Calu3 (cell line): ENCODE measurements at regions not wholly inside any gene's neighbourhood (a gene's known extent, or its start where the extent isn't known, plus 50 kb on each side); places are given as distances from the start of the nearest gene placed in this dataset.
"Not testable (repeated sequence)": the region's sequence is repeated elsewhere in the genome, so short reads cannot be mapped to it uniquely, and the experiment has no call there.

Source experiments
- BruUV-seq: library from RNA; stranded (reverse); fragments of 400-500 nt; replicated peaks from 2 replicates; lab custom pipeline; 2021; lab: Mats Ljungman, UMichigan
- CTCF ChIA-PET: fragments of 300-600 bp; sonication (Branson Sonifier 250); formaldehyde crosslinking; loops from one replicate; lab custom pipeline; 2022; ENCODE audit warnings: antibody characterized with exemption; lab: Charles Lee
- DNase-seq: peaks from one replicate; pipeline ENCODE4 v3.0.0; 2022
- H3K27ac Mint-ChIP-seq: one replicate; pipeline ENCODE4 v1.8.0; 2022; ENCODE audit warnings: mixed read lengths; ENCODE audit not compliant: unreplicated experiment
- H3K27me3 Mint-ChIP-seq: one replicate; pipeline ENCODE4 v1.8.0; 2022; ENCODE audit warnings: mixed read lengths; ENCODE audit not compliant: unreplicated experiment
- H3K36me3 Mint-ChIP-seq: one replicate; pipeline ENCODE4 v1.8.0; 2022; ENCODE audit warnings: mild to moderate bottlenecking, moderate library complexity, mixed read lengths; ENCODE audit not compliant: insufficient read depth, unreplicated experiment
- H3K4me1 Mint-ChIP-seq: one replicate; pipeline ENCODE4 v1.8.0; 2022; ENCODE audit warnings: mild to moderate bottlenecking, low read depth, mixed read lengths; ENCODE audit not compliant: unreplicated experiment
- H3K4me3 Mint-ChIP-seq: one replicate; pipeline ENCODE4 v1.8.0; 2022; ENCODE audit warnings: mild to moderate bottlenecking, low read depth, moderate library complexity, mixed read lengths; ENCODE audit not compliant: unreplicated experiment
- H3K9me3 Mint-ChIP-seq: one replicate; pipeline ENCODE4 v1.8.0; 2022; ENCODE audit warnings: low read depth, mixed read lengths; ENCODE audit not compliant: unreplicated experiment
- CTCF ChIP-seq: fragments of 200-600 bp; IDR thresholded peaks from one replicate; pipeline ENCODE4 v1.8.0; 2022; ENCODE audit warnings: antibody characterized with exemption; ENCODE audit not compliant: unreplicated experiment
- intact Hi-C: fragments of 100-400 bp; cut with micrococcal nuclease; formaldehyde crosslinking; loops from one replicate; pipeline ENCODE4 v1.10.0; 2022; ENCODE audit not compliant: unreplicated experiment

DNA sequence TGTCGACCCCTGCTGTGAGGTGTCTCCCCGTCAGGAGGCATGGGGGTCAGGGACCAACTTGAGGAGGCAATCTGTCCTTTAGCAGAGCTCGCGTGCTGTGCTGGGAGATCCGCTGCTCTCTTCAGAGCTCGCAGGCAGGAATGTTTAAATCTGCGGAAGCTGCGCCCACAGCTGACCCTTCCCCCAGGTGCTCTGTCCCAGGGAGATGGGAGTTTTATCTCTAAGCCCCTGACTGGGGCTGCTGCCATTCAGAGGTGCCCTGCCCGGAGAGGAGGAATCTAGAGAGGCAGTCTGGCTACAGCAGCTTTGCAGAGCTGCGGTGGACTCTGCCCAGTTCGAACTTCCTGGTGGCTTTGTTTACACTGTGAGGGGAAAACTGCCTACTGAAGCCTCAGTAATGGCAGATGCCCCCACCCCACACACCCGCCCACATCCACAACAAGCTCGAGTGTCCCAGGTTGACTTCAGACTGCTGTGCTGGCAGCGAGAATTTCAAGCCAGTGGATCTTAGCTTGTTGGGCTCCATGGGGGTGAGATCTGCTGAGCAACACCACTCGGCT, 133.1 kb downstream of the CENPC start:
- DNase-seq, H3K36me3 Mint-ChIP-seq, H3K27ac Mint-ChIP-seq, H3K4me3 Mint-ChIP-seq, H3K4me1 Mint-ChIP-seq, H3K27me3 Mint-ChIP-seq, H3K9me3 Mint-ChIP-seq, BruUV-seq, intact Hi-C loops, CTCF ChIA-PET: not testable (repeated sequence)

- no peak for TF ChIP-seq CTCF
- Mint-ChIP-seq H3K36me3 (no peaks in the 10 kb centered on the region), H3K27me3 (no peaks in the 10 kb centered on the region), H3K4me3 (no peak overlapping the region), H3K9me3 (no peaks in the 10 kb centered on the region), H3K4me1 (no peaks in the 10 kb centered on the region), H3K27ac (no peak overlapping the region)
- intact Hi-C loops, result no loop called here
- BruUV-seq, result no TSS peak
- CTCF ChIA-PET, result no interaction called here
- no peak for DNase-seq
Measured at GRCh38 chr4:67403342-67403741, 142.0 kb downstream of the CENPC start.

- DNase-seq, result no peak
- intact Hi-C loops, result no loop called here
- H3K4me3 Mint-ChIP-seq, result no peak overlapping the region
- no peak overlapping the region for H3K27ac Mint-ChIP-seq
- no peaks in the 10 kb centered on the region for H3K27me3 Mint-ChIP-seq
- no peaks in the 10 kb centered on the region for H3K9me3 Mint-ChIP-seq
- BruUV-seq, result no TSS peak
- no peaks in the 10 kb centered on the region for H3K36me3 Mint-ChIP-seq
- CTCF ChIA-PET, result no interaction called here
- H3K4me1 Mint-ChIP-seq, result no peaks in the 10 kb centered on the region
- TF ChIP-seq CTCF, result no peak
Measured at GRCh38 chr4:67401902-67402301, 143.4 kb downstream of the CENPC start.

GRCh38 chr4:67397931-67398330, 147.4 kb downstream of the CENPC start:
- H3K27me3 Mint-ChIP-seq, result no peaks in the 10 kb centered on the region
- no TSS peak for BruUV-seq
- no peak overlapping the region for H3K27ac Mint-ChIP-seq
- H3K9me3 Mint-ChIP-seq, result no peaks in the 10 kb centered on the region
- intact Hi-C loops, result loop anchor here (10.0 kb wide), 1 partner anchor 313 kb away; no protein-coding TSS in a partner anchor
- no peak for TF ChIP-seq CTCF
- H3K4me1 Mint-ChIP-seq, result no peaks in the 10 kb centered on the region
- CTCF ChIA-PET, result no interaction called here
- no peaks in the 10 kb centered on the region for H3K36me3 Mint-ChIP-seq
- H3K4me3 Mint-ChIP-seq, result no peak overlapping the region
- no peak for DNase-seq

- Mint-ChIP-seq H3K27ac (no peak overlapping the region), H3K4me3 (no peak overlapping the region), H3K36me3 (no peaks in the 10 kb centered on the region), H3K4me1 (no peaks in the 10 kb centered on the region), H3K27me3 (peaks cover 1% of the 10 kb centered on the region), H3K9me3 (no peaks in the 10 kb centered on the region)
- CTCF ChIA-PET, result no interaction called here
- no peak for TF ChIP-seq CTCF
- no peak for DNase-seq
- no TSS peak for BruUV-seq
- intact Hi-C loops, result loop anchor here (10.0 kb wide), 1 partner anchor 312 kb away; no protein-coding TSS in a partner anchor
Measured at GRCh38 chr4:67397031-67397430, 148.3 kb downstream of the CENPC start.
